ENCODE measurements at regions not wholly inside any gene's neighbourhood (a gene's known extent, or its start where the extent isn't known, plus 50 kb on each side); places are given as distances from the start of the nearest gene placed in this dataset.

- no peak for TF ChIP-seq EZH2 (IDR thresholded peaks at IDR 0.05; ENCODE audit: low read length)
- TF ChIP-seq CTCF (optimal IDR thresholded peaks at IDR 0.05 in 1 of 3, IDR thresholded peaks at IDR 0.05 in 1 of 3, conservative IDR thresholded peaks at IDR 0.05 in 1 of 3; ENCODE audit: extremely low read depth in 1 of 3, insufficient read depth in 2 of 3, low read length in 3 of 3): no peak
Measured at GRCh38 chr3:159631226-159631625, 357.4 kb upstream of the IL12A start.
